Heart right ventricle (tissue), 16 donors: ENCODE measurements at regions not wholly inside any gene's neighbourhood (a gene's known extent, or its start where the extent isn't known, plus 50 kb on each side); places are given as distances from the start of the nearest gene placed in this dataset.
A peak's percentile ranks its signal among the peaks of the same experiment; 100 is the strongest.
"Not testable (repeated sequence)": the region's sequence is repeated elsewhere in the genome, so short reads cannot be mapped to it uniquely, and the experiment has no call there.

Experiments used
- ATAC-seq, 8 donors: fragments of 200-7000 bp; cut with Tn5 transposase; one replicate each; pipeline ENCODE4 v1.9.1; 2020; ENCODE audit warnings: mild to moderate bottlenecking in 8 of 8, moderate library complexity in 8 of 8, moderate number of reproducible peaks in 1 of 8
- DNase-seq, 2 donors: peaks; one replicate each; pipeline ENCODE4 v3.0.0-alpha.2; 2020
- H3K27ac ChIP-seq, 10 donors: fragments of 200-600 bp; sonication (generic) in 2 of 10; one replicate each; pipeline versions ENCODE4 v1.5.0 to v1.8.0; 2020 to 2022; ENCODE audit warnings: mild to moderate bottlenecking in 3 of 10
- H3K27me3 ChIP-seq, 7 donors: fragments of 200-600 bp; one replicate each; pipeline ENCODE4 v1.8.0; 2021 to 2022; ENCODE audit warnings: mild to moderate bottlenecking in 2 of 7
- H3K36me3 ChIP-seq, 9 donors: fragments of 200-600 bp; sonication (generic) in 1 of 9; one replicate each; pipeline versions ENCODE4 v1.5.0 to v1.8.0; 2020 to 2022; ENCODE audit warnings: mild to moderate bottlenecking in 2 of 9
- H3K4me1 ChIP-seq, 9 donors: fragments of 200-600 bp; sonication (generic) in 1 of 9; one replicate each; pipeline versions ENCODE4 v1.5.0 to v1.8.0; 2020 to 2022; ENCODE audit warnings: mild to moderate bottlenecking in 4 of 9
- H3K4me3 ChIP-seq, 10 donors: fragments of 200-600 bp; sonication (generic) in 2 of 10; one replicate each; pipeline versions ENCODE4 v1.5.0 to v1.8.0; 2020 to 2022; ENCODE audit warnings: mild to moderate bottlenecking in 7 of 10, moderate library complexity in 2 of 10
- H3K9me3 ChIP-seq, 11 donors: fragments of 200-600 bp in 10 of 11; sonication (generic) in 2 of 11; one replicate each; pipeline versions ENCODE4 v1.5.0 to v1.8.0; 2013 to 2022; ENCODE audit warnings: mild to moderate bottlenecking in 2 of 11, control low read depth in 1 of 11, moderate library complexity in 1 of 11
- CTCF ChIP-seq, 9 donors: fragments of 200-600 bp; sonication (generic) in 2 of 9; IDR thresholded peaks; one replicate each; pipeline versions ENCODE4 v1.5.0 to v1.8.0; 2021 to 2022; ENCODE audit warnings: antibody characterized with exemption in 9 of 9, mild to moderate bottlenecking in 5 of 9, moderate library complexity in 1 of 9
- WGBS, 2 donors: extraction: QIAGEN DNeasy Blood & Tissue Kit; methylation state at CpG; one replicate each; pipeline ENCODE4 v1.1.7; 2013; ENCODE audit warnings: inconsistent platforms in 1 of 2; 5-methylcytosine and 5-hydroxymethylcytosine counted together
- intact Hi-C, 10 donors: fragments of 100-400 bp; cut with DNase I; formaldehyde crosslinking; loops; one replicate each; pipeline versions ENCODE4 v1.11.1 to v1.14.2; 2022
- donor health status: Arrhythmogenic right ventricular cardiomyopathy.
- donor health status: ischemic (EF 13 %, LVEDD 7.1; RV severe dilation, severe dysfunction).
- donor health status: healthy with polysubstance abuse.
- donor health status: DM: no; HTN: yes; CAD: no.
- donor health status: DM: no; HTN: no; CAD: no.
- donor health status: ischemic (EF 25% LVEDD 6.9; RV normal size, moderate dysfunction).
- donor health status: ischemic (EF 25% LVEDD 5.7; RV mildly dilated, moderate dysfunction).
- donor health status: healthy.
- donor health status: DM: yes; HTN: yes; CAD: no.
- donor health status: Ischemic cardiomyopathy.
- donor health status: ischemic (EF 35%, LVEDD 5.7; RV mildly dilated, moderate dysfunction).
- donor health status: nonischemic (EF 11% LVEDD 7.7; RV severe dilation, severe dysfunction).
- donor health status: DM: yes; HTN: yes; CAD: no.
- donor health status: PGD.
- donor health status: ischemic (EF 29% LVEDD 5.4; RV normal size, mild dysfunction).
- donor health status: nonischemic (EF 23%, LVEDD 6.1; RV moderate dilation, normal function).

DNA sequence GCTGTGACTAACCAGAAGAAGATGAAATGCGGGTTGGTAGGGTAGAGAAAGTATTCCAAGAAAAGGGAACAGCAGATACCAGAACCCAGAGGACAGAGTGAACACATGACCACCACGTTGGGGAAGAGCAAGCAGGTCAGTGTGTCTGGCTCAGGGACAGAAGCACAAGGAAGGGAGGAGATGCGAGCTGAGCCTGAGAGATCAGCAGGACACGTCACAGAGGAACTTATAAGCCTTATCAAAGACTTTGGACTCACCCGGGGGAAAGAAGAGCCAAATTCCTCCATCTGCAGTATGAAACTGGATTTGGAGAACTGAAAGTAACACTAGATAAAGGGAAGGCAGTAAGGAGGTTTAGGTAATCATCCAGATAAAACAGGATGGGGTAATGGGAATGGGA, 232.1 kb upstream of the NPVF start:
- WGBS, 2 donors = 40 to 47% methylated on average over 5 of the region's 5 CpGs
- no peak overlapping the region for H3K4me3 ChIP-seq
- no peaks in the 10 kb centered on the region for H3K9me3 ChIP-seq
- peak in 1 of 8 donors; percentile 42 for ATAC-seq
- no peak overlapping the region for H3K27ac ChIP-seq
- peaks cover 0 to 26% (median 9%) of the 10 kb centered on the region in 9 donors for H3K4me1 ChIP-seq
- intact Hi-C loops = no loop called here
- DNase-seq = no peak
- no peaks in the 10 kb centered on the region for H3K36me3 ChIP-seq
- TF ChIP-seq CTCF (IDR thresholded peaks at IDR 0.05) = no peak
- H3K27me3 ChIP-seq = peaks cover 0 to 6% (median 0%) of the 10 kb centered on the region in 7 donors

DNA sequence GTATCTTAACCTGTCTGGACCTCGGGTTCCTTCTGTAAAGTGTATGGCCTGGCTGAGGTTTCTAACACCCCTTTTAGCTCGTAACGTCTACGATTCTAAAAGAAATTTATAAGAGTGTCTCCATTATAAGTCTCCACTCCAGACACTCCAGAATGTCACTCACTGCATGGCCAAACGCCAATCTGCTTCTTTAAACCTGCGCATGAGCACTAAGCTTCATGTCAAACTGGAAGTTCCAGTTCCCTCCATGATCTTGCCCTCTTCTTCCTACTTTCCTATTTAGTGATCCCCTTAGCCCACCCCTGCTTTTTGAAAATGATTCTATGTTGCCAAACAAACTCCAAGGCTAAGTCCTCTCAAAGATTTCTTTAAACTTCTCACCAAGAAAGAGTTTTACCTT, 241.4 kb upstream of the NPVF start:
- H3K27me3 ChIP-seq = no peaks in the 10 kb centered on the region
- intact Hi-C loops = no loop called here
- no peak for TF ChIP-seq CTCF (IDR thresholded peaks at IDR 0.05)
- WGBS, 2 donors = 79 to 86% methylated on average over 6 of the region's 6 CpGs
- no peaks in the 10 kb centered on the region for H3K9me3 ChIP-seq
- H3K27ac ChIP-seq = no peak overlapping the region
- no peaks in the 10 kb centered on the region for H3K36me3 ChIP-seq
- H3K4me1 ChIP-seq = no peaks in the 10 kb centered on the region
- ATAC-seq = no peak
- no peak overlapping the region for H3K4me3 ChIP-seq
- DNase-seq = no peak

DNA sequence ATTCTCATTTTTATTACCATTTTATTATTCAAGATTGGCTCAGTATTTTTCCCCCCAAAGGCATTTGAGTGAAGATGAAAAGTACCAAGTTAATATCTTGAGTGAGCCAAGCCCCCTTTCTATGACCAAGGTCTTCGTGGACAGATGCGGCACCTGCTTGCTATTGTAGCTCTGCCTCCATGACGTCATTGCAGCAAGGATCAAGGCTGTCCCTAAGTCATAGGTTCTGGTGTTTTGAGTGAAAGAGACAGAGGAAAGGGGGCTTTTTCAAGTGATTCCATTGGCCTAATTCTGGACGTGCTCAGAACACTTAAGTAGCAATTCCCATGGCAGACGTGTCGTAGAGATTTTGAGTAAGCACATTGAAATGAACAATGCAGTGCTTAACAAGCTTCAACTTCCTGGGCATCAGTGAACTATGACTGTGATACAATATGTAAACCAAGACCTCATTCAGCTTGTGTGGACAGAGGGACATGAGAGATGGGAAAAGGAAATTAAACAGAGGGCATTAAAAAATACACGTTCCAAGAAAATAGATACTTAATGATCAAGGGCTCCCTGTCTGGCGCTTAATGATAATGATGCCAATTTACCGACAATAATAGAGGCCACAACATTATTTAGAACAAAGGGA, 248.7 kb upstream of the NPVF start:
- no peak for TF ChIP-seq CTCF (IDR thresholded peaks at IDR 0.05)
- 80 to 89% methylated on average over 9 of the region's 9 CpGs for WGBS, 2 donors
- Histone ChIP-seq H3K36me3 (no peaks in the 10 kb centered on the region), H3K9me3 (no peaks in the 10 kb centered on the region), H3K4me1 (no peaks in the 10 kb centered on the region), H3K27ac (no peak overlapping the region), H3K27me3 (no peaks in the 10 kb centered on the region), H3K4me3 (no peak overlapping the region)
- no peak for ATAC-seq
- no peak for DNase-seq
- intact Hi-C loops = no loop called here

- H3K4me3 ChIP-seq, intact Hi-C loops, H3K36me3 ChIP-seq, H3K27ac ChIP-seq, ATAC-seq, H3K27me3 ChIP-seq, DNase-seq, H3K4me1 ChIP-seq, H3K9me3 ChIP-seq: not testable (repeated sequence)
Observed at GRCh38 chr7:25478221-25478620, 249.9 kb upstream of the NPVF start.

- no peak overlapping the region for H3K27ac ChIP-seq
- H3K9me3 ChIP-seq = no peaks in the 10 kb centered on the region
- no peaks in the 10 kb centered on the region for H3K4me1 ChIP-seq
- DNase-seq (no peak), ATAC-seq (no peak)
- WGBS, 2 donors = 43 to 45% methylated on average over 2 of the region's 2 CpGs
- no peaks in the 10 kb centered on the region for H3K27me3 ChIP-seq
- no peak overlapping the region for H3K4me3 ChIP-seq
- intact Hi-C loops = no loop called here
- H3K36me3 ChIP-seq = no peaks in the 10 kb centered on the region
- no peak for TF ChIP-seq CTCF (IDR thresholded peaks at IDR 0.05)
Observed at GRCh38 chr7:25478925-25479324, 250.6 kb upstream of the NPVF start.
